Stimulated activated naive CD8-positive, alpha-beta T cell treated with anti-CD3 and anti-CD28 coated beads, Interleukin-15, Interleukin-2, amounts not matched to agents 100 U/mL and 50 U/mL, for 24 hours (primary cell): ENCODE measurements at regions not wholly inside any gene's neighbourhood (a gene's known extent, or its start where the extent isn't known, plus 50 kb on each side); places are given as distances from the start of the nearest gene placed in this dataset.
A peak's percentile ranks its signal among the peaks of the same experiment; 100 is the strongest.
"Not testable (repeated sequence)": the region's sequence is repeated elsewhere in the genome, so short reads cannot be mapped to it uniquely, and the experiment has no call there.

ENCODE experiments used
- ATAC-seq: fragments of 150-1000 bp; cut with Tn5 transposase; one replicate; pipeline ENCODE4 v1.10.0; 2021
- DNase-seq: peaks from one replicate; pipeline ENCODE4 v3.0.0; 2021

DNA sequence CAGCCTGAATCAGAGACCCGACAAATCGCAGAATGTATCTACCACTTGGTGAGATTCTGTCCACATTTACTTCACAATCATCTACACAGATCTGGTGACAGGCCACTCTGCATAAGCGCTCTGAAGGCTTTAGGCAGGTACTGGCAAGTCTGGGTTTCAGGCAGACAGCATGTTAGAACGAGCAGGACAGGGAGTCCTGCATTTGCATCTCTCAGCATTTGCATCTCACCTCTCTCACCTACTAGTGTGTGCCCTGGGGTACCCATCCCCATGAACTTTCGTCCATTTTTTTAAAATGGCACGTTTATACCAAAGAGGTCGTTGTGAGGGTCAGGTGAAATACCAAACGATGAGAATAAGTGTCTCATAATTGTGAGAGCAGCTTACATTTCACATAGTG lies 108.2 kb downstream of the SPATA31A1 start:
- ATAC-seq, DNase-seq: not testable (repeated sequence)

DNA sequence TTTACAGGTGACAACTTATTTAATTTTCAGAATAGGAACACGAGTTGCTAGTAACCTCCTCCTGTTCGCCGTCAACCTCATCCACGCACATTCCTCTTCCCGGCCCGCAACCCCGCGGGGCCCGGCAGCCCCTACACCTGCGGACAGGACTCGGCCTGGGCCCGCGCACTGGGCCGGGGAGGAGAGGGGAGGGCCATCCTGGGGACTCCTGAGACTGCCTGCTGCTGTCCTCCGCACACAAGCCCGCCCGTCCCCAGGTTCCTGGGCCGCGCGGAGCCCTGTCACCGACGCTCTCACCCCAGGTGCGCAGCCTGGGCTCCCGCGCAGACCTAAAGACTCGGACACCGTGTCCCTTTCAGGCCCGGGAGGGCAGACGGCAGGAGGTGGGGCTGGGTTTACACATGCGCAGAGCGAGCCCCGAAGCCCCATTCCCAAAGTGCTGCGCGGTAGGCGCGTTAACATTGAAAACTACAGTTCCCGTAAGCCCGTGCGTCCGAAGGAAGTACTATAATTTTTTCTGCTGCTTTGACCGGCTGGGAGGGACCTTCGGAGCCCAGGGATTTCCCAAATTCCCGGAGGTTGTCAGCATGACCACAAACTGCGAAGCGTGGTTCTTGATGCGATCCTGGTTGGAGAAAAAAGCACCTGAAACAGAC lies 108.8 kb downstream of the SPATA31A1 start:
- peak; percentile 72 for DNase-seq
- ATAC-seq, result peak; percentile 98

DNA sequence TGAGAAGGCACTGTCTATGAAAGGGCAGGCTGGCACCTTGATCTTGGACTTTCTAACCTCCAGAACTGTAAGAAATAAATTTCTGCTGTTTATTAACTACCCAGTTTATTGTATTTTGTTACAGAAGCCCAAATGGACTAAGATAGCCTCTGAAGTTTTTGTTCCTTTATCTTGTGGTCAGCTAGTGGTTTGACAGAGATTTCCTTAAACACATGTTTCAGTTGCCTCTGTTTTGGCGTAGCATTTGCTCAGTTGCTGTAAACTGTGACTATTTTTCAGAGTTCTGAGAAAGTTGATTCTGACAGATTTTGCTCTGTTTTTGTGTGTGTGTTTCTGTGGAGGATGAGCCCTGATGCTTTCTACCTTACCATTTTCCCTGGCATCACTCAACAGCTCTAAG lies 119.0 kb downstream of the SPATA31A1 start:
- ATAC-seq, DNase-seq: not testable (repeated sequence)

DNA sequence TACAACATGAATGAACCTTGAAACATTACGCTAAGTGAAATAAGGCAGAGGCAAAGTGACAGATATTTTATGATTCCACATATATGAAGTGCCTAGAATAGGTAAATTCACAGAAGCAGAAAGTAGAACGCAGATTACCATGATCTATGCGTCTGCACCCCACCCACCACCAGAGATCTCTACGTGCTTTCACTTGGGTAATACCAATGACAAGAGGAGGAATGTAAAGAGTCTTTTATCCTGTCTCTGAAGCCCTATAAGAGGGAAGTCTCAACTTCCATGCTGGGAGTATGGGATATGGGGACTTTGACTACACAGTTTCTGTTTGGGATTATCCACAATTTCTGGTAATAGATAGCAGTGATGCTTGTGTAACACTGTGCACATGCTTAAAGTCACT lies 127.6 kb downstream of the SPATA31A1 start:
- not testable (repeated sequence) for DNase-seq, ATAC-seq

DNA sequence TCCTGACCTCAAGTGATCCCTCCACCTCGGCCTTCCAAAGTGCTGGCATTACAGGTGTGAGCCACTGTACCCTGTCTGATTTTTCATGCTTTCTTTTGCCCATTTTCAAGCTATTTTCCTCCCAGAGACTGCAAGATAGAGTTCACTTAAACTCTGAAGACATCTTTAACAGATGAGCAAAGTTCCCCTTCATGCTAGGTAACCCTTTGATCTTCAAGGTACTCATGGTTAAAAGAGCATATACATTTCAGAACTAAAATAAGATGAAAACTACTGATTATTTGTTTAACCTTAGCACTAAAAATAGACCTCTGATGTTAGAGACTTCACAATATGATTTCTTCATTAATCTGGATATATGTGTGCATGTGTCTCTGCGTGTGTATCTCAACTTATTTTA lies 128.4 kb downstream of the SPATA31A1 start:
- ATAC-seq, result not testable (repeated sequence)

DNA sequence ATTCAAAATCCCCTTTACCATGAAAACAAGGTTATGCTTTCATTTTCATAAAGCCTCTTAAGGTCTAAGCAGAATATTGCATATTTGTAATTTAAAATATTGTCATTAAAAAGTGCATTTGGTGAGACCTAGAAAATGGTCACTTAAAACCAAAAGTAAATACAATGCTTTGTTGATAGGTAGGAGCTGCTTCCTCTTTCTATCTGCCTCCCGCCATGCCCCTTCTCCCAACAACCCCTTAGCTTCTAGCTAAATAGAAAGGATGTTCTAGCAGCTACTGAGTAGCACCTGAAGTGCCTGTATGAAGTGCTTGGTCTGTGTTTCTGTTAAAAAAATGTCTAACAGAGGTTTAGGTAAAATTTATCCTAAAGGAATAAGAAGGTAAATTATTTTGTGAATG lies 128.8 kb downstream of the SPATA31A1 start:
- not testable (repeated sequence) for DNase-seq, ATAC-seq

More for the DNA sequence above, 128.4 kb downstream of the SPATA31A1 start:
- not testable (repeated sequence) for DNase-seq

DNA sequence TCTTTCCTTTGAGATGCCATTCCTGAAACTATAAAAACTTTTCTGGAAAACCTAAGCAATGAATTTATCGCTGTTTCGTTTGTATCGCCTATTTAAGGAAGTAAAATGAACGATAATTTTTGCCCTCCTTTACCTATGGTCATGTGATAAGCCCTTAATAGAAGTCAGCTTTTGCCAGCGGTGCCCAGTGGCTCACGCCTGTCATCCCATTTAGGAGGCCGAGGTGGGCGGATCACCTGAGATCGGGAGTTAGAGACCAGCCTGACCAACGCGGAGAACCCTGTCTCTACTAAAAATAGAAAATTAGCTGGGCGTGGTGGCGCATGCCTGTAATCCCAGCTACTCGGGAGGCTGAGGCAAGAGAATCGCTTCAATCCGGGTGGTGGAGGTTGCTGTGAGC lies 132.0 kb downstream of the SPATA31A1 start:
- not testable (repeated sequence) for DNase-seq, ATAC-seq

DNA sequence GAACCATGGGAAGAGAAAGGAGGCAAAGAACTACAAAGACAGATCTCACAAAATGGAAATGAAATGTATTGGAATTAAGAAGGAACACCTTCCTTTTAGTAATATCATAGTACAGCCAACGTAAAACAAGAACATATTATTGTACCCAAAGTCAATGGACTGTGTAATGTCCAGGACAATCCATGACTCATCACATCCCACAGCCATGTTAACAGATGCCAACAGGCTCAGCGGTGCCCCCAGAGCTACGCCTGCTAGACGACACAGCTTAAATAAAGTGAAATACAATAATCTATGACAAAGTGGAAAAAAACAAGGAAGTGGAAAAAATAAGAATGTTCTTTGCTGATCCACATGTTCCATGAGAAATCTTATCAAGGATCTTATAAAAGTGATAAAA lies 140.8 kb downstream of the SPATA31A1 start:
- not testable (repeated sequence) for DNase-seq, ATAC-seq

DNA sequence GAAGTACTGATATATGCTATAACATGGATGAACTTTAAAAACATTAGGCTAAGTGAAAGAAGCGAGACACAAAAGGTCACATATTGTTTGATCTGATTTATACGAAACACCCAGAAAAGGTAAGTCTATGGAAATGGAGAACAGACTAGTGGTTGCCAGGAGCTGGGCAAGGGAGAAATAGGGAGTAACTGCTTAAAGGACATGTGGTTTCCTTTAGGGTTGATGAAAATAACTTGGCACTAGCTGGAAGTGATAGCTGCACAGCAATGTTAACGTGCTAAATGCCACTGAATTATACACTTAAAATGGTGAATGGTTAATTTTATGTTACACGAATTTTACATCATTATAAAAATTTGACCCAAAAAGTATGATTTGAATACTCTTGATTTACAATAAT lies 147.7 kb downstream of the SPATA31A1 start:
- ATAC-seq, DNase-seq: not testable (repeated sequence)

DNA sequence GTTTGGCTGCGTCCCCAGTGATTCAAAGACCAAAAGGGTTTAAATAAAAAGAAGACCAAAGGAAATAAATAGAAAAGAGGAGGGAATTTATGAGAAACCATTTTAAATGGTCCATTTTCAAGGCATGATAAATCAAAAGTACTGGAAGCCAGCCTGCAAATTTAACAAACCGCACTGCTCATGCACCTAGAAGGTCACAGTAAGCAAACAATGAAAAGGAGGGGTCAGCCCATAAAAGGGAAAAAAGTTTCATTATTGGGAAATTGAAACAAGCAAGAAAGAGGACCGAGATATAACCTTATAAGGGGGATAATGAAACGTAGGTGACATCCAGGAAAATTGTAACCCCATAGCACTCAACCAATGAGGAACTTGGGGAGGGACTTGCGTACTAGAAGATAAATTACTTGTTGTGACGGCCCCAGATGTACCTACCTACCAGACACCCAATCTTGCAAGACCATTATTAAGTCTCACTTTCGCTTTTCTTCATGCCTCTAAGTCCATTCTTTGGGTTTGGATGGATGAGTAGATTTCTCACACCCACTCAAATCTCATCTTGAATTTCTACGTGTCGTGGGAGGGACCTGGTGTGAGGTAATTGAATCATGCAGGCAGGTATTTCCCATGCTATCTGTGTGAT lies 172.0 kb downstream of the SPATA31A1 start:
- ATAC-seq, result not testable (repeated sequence)

DNA sequence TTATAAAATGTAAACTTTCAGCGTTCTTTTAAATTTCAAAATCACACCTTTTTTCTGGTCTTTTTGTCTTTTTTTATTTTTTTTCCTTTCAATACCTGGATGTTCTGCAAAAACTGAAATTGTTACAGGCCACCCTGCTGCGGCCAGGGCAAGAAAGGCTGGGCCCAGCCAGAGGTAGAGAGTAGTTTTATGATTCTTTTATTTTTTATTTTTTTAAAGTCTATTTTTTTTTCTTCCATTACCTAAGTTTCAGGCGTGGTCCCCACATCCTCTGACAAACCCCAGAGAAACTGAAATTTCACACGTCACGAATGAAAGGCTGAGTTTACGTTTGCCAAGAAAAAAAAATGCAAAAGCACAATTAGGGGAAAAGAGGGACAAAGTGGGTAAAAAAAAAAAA lies 177.1 kb downstream of the SPATA31A1 start:
- ATAC-seq, result not testable (repeated sequence)

More for the DNA sequence above, 172.0 kb downstream of the SPATA31A1 start:
- DNase-seq, result not testable (repeated sequence)

DNA sequence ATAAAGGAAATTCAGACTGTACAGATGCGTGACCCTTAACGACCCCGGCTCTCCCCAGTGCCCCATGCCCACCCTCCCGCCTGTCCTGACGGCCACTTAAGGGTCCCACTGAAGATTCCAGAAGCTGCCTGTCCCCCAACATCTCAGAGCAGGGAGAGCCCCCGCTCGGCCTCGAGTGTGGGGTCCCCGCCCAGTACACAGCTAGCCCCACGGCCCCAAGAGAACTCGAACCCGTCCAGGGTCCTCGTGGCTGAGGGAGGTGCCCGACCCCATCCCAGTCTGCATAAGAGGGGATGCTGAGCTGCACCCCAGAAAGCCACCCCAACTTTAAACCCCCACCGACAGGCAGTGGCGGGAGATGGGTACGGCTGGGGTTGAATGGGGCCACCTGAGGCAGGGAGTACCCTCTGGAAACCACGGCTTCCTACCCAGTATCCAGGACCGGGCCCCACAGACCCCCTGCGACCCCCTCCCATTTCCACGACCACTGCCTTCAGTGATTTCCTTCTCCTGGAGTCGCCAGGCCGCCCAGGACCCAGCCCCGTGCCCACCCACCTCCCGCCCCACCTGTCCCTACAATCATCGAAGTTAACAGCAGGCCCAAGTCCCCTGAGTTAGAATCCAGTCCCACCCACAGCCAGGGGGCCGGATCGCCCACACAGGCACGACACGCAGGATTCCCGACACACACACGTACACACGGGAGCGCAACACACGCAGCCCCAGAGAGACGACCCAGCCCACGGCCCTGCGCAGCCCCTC lies 177.7 kb downstream of the SPATA31A1 start:
- DNase-seq, ATAC-seq: not testable (repeated sequence)

More for the DNA sequence above, 177.1 kb downstream of the SPATA31A1 start:
- DNase-seq, result not testable (repeated sequence)

DNA sequence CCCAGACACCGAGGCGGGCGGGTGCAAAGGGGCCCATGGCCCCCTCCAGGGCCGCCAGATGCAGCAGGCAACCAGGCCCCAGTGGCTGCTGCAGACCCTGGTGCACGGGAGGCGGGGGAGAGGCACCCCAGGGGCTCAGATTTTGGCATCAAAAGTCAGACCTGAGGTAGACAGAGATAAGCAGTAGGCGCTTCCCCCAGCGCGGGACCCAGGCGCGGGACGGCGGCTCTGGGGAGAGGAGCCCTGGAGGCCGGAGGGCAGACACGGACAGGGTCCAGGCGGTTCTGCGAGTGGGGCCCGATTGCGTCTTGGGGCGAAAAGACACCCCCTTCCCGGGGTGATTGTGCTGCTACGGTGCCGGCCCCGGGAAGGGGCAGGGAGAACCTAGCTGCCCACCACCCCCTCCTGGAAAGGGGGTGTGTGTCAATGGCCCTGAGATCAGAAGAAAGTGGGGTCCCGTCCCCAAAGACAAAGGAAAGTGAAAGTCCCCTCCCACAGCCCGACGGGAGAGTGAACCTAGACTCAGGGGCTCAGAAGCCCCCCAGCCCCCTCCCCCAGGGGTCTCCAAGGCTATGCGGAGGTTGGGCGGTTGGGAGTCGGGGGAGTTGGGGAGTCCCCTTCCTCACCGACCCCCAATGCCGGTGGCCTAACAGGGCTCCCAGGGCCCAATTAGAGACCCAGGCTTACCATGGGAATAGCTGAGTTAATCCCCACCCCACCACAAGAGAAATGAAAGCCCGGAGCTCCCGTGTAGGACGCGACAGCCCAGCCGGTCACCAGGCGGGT lies 178.5 kb downstream of the SPATA31A1 start:
- DNase-seq, result not testable (repeated sequence)

DNA sequence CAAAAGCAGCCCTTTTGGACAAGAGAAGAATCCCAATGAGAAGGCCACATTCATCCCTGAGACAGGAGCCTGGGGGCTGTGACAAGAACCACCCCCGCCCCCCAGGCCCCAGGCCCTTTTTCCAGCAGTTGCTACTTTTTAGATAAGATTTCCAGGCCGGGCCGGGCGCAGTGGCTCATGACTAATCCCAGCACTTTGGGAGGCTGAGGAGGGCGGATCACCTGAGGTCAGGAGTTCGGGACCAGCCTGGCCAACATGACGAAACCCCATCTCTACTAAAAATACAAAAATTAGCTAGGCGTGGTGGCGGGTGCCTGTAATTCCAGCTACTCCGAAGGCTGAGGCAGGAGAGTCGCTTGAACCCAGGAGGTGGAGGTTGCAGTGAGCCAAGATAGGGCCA lies 179.4 kb downstream of the SPATA31A1 start:
- not testable (repeated sequence) for ATAC-seq

More for the DNA sequence above, 178.5 kb downstream of the SPATA31A1 start:
- not testable (repeated sequence) for ATAC-seq

DNA sequence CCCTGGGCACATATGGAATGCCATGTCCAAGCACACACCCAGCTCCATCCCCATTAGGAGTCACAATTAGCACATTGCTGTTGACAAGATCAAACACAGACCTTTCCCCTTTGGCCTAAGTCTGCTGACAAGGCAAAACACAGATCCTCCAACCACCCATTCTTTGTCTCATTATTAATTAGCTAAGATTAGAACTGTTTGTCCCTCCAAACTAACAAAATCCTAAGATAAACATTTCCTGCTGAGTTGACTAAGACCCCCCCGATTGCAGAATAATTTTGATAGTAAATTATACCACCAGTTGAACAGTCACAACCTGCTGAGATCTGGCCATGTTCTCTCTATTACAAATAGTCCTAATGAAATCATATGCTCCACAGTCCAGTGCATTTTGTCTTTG lies 186.7 kb downstream of the SPATA31A1 start:
- DNase-seq, ATAC-seq: not testable (repeated sequence)

More for the DNA sequence above, 179.4 kb downstream of the SPATA31A1 start:
- DNase-seq, result not testable (repeated sequence)

DNA sequence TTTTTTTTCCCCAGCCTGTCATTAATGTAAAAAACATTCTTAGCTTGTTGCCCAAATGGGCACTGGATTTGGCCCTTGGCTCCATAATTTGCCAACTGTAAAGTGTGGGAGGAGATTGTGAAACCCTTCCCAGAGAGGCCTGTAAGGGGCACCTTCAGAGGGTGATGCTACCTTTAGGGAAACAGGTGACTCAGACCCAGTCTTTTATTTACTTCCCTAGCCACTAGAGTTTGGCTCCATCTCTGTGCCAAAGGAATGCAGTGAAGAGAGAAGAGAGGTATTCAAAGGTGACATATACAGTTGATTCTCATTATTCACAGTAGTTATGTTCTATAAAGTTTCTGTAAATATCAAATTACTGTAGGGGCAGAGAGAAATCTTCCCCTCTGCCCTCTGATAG lies 189.6 kb downstream of the SPATA31A1 start:
- ATAC-seq, DNase-seq: not testable (repeated sequence)

DNA sequence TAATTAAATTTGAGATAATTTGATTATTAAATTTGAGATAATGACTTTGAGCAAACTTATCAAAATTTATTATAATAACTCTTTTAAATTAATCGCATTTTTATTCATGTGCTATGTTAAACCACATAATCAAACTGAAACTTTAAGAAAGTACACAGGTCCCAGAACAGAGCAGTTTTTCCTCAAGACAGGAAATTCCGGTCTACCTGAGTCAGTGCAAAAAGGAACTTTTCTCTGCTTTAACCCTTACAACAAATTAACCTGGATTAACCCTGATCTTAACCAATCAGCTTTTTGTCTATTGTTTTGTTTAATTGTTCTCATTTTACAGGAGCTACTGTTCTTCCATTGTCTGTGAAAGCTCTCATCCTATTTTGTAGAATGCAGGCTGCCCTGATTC lies 195.1 kb downstream of the SPATA31A1 start:
- not testable (repeated sequence) for ATAC-seq, DNase-seq

DNA sequence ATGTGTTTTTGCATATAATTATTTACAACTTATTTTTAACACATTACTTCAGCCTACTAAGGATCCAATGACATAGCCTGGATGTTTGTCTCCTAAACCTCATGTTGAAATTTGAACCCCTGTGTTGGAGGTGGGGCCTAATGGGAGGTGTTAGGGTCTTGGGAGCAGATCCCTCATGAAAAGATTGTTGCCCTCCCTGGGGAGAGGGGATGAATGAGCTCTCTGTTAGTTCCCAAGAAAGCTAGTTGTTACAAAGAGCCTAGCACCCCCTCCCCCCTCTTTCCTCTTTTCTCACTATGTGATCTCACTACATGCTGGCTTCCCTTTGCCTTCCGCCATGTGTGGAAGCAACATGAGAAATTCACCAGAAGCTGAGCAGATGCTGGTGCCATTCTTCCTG lies 196.1 kb downstream of the SPATA31A1 start:
- DNase-seq, ATAC-seq: not testable (repeated sequence)

DNA sequence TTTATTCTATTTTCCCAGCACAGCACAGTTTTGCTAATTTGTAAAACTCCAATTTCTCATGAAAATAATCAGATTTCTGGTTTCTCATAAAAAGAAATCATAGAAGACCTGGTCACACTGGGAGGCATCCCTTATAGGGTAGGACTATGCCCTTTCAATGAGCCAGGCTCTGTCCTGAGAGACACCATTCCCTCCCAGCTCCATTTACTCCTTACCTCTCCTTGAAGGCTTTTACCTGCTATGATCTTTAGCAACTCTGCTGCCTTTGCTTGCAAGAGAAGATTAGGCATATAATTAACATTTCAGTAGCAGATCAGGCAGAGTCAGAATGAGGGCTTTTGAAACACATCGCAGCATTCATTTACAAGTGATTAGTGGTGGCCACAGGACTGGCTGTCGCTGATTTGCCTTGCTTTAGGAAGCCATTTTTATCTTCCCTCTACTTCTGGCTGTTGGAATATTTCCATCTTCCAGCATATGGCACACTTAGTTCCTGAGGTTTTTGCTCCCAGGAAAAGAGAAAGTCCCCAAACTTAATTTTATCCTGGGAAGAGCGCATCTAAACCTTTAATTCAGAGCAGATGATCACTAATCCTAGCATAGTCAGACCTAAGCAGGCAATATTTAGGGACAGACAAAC lies 196.9 kb downstream of the SPATA31A1 start:
- not testable (repeated sequence) for ATAC-seq, DNase-seq

DNA sequence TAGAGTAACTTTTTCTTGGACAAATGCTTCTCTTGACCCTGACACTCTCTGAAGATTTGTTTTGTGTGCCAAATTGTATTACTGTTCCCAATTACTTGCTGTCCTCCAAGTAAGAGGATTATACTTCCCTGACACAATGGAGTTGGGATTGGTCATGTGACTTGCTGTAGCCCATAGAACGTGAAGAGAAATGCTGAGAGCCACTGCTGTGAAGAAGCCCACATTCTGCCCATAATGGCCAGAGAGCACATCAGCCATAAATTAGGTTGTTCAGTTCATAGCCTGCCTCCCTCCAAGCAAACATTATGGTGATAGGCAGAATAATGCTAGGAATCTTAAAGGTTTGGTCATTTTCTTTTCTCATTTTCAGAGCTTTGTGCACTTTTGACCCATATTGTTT lies 198.9 kb downstream of the SPATA31A1 start:
- not testable (repeated sequence) for ATAC-seq, DNase-seq

DNA sequence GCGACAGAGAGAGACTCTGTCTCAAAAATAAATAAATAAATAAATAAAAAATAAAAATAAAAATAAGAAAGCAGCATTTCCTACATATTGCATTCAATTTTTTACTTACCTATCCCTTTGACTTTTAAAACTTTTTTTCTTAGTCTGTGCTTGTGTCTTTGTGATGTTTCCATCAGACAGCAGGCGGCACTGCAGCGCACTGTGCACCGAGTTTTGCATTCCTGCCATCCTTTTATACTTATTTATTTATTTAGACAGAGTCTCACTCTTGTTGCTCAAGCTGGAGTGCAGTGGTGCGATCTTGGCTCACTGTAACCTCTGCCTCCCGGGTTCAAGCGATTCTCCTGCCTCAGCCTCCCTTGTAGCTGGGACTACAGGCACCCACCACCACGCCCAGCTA lies 203.9 kb downstream of the SPATA31A1 start:
- not testable (repeated sequence) for ATAC-seq
- DNase-seq, result peak; percentile 5
